Trophoblast cell (in vitro differentiated cells and primary cell): ENCODE measurements at regions not wholly inside any gene's neighbourhood (a gene's known extent, or its start where the extent isn't known, plus 50 kb on each side); places are given as distances from the start of the nearest gene placed in this dataset.

ENCODE experiments used
- DNase-seq, 2 donors: peaks; one replicate each; pipeline ENCODE4 v3.0.0-alpha.2; 2016
- H2AFZ ChIP-seq: 2 replicates; pipeline ENCODE4 v1.6.1; 2013; ENCODE audit warnings: low read length, moderate library complexity, mild to moderate bottlenecking; ENCODE audit not compliant: insufficient read depth, poor library complexity
- H2AK5ac ChIP-seq: 2 replicates; pipeline ENCODE4 v1.6.1; 2013; ENCODE audit warnings: mild to moderate bottlenecking, low read length
- H2BK120ac ChIP-seq: 2 replicates; pipeline ENCODE4 v1.6.1; 2013; ENCODE audit warnings: low read length, mild to moderate bottlenecking, moderate library complexity; ENCODE audit not compliant: insufficient read depth, poor library complexity
- H2BK12ac ChIP-seq: 2 replicates; pipeline ENCODE4 v1.6.1; 2013; ENCODE audit warnings: mild to moderate bottlenecking, low read length, moderate library complexity
- H2BK5ac ChIP-seq: 2 replicates; pipeline ENCODE4 v1.6.1; 2013; ENCODE audit warnings: low read length, low read depth, moderate library complexity, mild to moderate bottlenecking; ENCODE audit not compliant: poor library complexity
- H3K14ac ChIP-seq: 2 replicates; pipeline ENCODE4 v1.6.1; 2013; ENCODE audit warnings: mild to moderate bottlenecking, low read length
- H3K18ac ChIP-seq: 2 replicates; pipeline ENCODE4 v1.6.1; 2013; ENCODE audit warnings: mild to moderate bottlenecking, low read length
- H3K23ac ChIP-seq: 2 replicates; pipeline ENCODE4 v1.6.1; 2013; ENCODE audit warnings: low read length
- H3K27ac ChIP-seq: 2 replicates; pipeline ENCODE4 v1.5.1; 2013; ENCODE audit warnings: low read depth, mild to moderate bottlenecking, inconsistent platforms, low read length, moderate library complexity
- H3K27me3 ChIP-seq: 2 replicates; pipeline ENCODE4 v1.6.1; 2013; ENCODE audit warnings: inconsistent platforms, mild to moderate bottlenecking, low read length, moderate library complexity; ENCODE audit not compliant: insufficient read depth
- H3K36me3 ChIP-seq, 2 experiments: 1 replicate in 1 of 2; 2 replicates in 1 of 2; pipeline ENCODE4 v1.6.1; 2013; ENCODE audit warnings: low read length in 2 of 2, mild to moderate bottlenecking in 2 of 2, moderate library complexity in 1 of 2; ENCODE audit not compliant: insufficient read depth in 2 of 2, control insufficient read depth in 1 of 2
- H3K4ac ChIP-seq: 2 replicates; pipeline ENCODE4 v1.6.1; 2013; ENCODE audit warnings: low read depth, mild to moderate bottlenecking, low read length, moderate library complexity
- H3K4me1 ChIP-seq, 2 experiments: 1 replicate in 1 of 2; 2 replicates in 1 of 2; pipeline ENCODE4 v1.6.1; 2013; ENCODE audit warnings: low read length in 2 of 2, mild to moderate bottlenecking in 2 of 2, moderate library complexity in 1 of 2; ENCODE audit not compliant: insufficient read depth in 2 of 2, control insufficient read depth in 1 of 2
- H3K4me2 ChIP-seq: 2 replicates; pipeline ENCODE4 v1.6.1; 2013; ENCODE audit warnings: inconsistent platforms, mild to moderate bottlenecking, low read length, moderate library complexity
- H3K4me3 ChIP-seq: 2 replicates; pipeline ENCODE4 v1.5.1; 2013; ENCODE audit warnings: mild to moderate bottlenecking, low read depth, low read length, inconsistent platforms
- H3K79me1 ChIP-seq: one replicate; pipeline ENCODE4 v1.6.1; 2013; ENCODE audit warnings: low read length
- H3K79me2 ChIP-seq: 2 replicates; pipeline ENCODE4 v1.6.1; 2013; ENCODE audit warnings: low read length, mild to moderate bottlenecking; ENCODE audit not compliant: control insufficient read depth, insufficient read depth, poor library complexity
- H3K9ac ChIP-seq: 2 replicates; pipeline ENCODE4 v1.6.1; 2013; ENCODE audit warnings: mild to moderate bottlenecking, low read length
- H3K9me3 ChIP-seq: 2 replicates; pipeline ENCODE4 v1.6.1; 2013; ENCODE audit warnings: low read depth, mild to moderate bottlenecking, control low read depth, inconsistent platforms, low read length; ENCODE audit not compliant: insufficient read depth
- H4K12ac ChIP-seq: 2 replicates; pipeline ENCODE4 v1.6.1; 2013; ENCODE audit warnings: low read depth, mild to moderate bottlenecking, low read length, moderate library complexity
- H4K8ac ChIP-seq: 2 replicates; pipeline ENCODE4 v1.6.1; 2013; ENCODE audit warnings: low read depth, mild to moderate bottlenecking, low read length, moderate library complexity
- H4K91ac ChIP-seq: one replicate; pipeline ENCODE4 v1.6.1; 2013; ENCODE audit warnings: low read depth, mild to moderate bottlenecking, low read length, moderate library complexity
- WGBS: extraction: QIAGEN DNeasy Blood & Tissue Kit; methylation state at CpG from one replicate; pipeline ENCODE4 v1.1.7; 2013; ENCODE audit warnings: missing lambda C conversion rate; ENCODE audit not compliant: insufficient read length, insufficient coverage; ENCODE audit errors: extremely low coverage; 5-methylcytosine and 5-hydroxymethylcytosine counted together

- Histone ChIP-seq H3K4ac (no peak overlapping the region), H4K91ac (no peak overlapping the region), H3K4me3 (no peak overlapping the region), H3K18ac (no peak overlapping the region), H3K14ac (no peak overlapping the region), H2AK5ac (no peak overlapping the region), H3K4me2 (no peak overlapping the region), H3K23ac (no peak overlapping the region), H2AFZ (no peak overlapping the region), H3K9ac (no peak overlapping the region), H3K36me3 (no peaks in the 10 kb centered on the region), H3K27ac (no peak overlapping the region), H3K79me2 (no peaks in the 10 kb centered on the region), H3K4me1 (peaks cover 4 to 5% of the 10 kb centered on the region in 2 experiments), H4K12ac (no peak overlapping the region), H3K9me3 (no peaks in the 10 kb centered on the region), H3K79me1 (no peaks in the 10 kb centered on the region), H3K27me3 (no peaks in the 10 kb centered on the region), H2BK120ac (no peak overlapping the region), H4K8ac (no peak overlapping the region), H2BK5ac (no peak overlapping the region), H2BK12ac (no peak overlapping the region)
- DNase-seq = no peak
- no CpG with 5 or more reads among the region's 2 CpGs for WGBS
These were observed 447.9 kb downstream of the XIRP2 start for GRCh38 chr2:167336213-167336612.

GRCh38 chr2:167335541-167335992 is 447.3 kb downstream of the XIRP2 start:
- Histone ChIP-seq H3K79me2 (no peaks in the 10 kb centered on the region), H2AK5ac (no peak overlapping the region), H4K91ac (no peak overlapping the region), H3K4me2 (no peak overlapping the region), H4K8ac (no peak overlapping the region), H3K18ac (no peak overlapping the region), H3K79me1 (no peaks in the 10 kb centered on the region), H2AFZ (no peak overlapping the region), H3K4me3 (no peak overlapping the region), H3K23ac (no peak overlapping the region), H2BK120ac (no peak overlapping the region), H3K9ac (no peak overlapping the region), H3K14ac (no peak overlapping the region), H3K4me1 (peaks cover 4 to 5% of the 10 kb centered on the region in 2 experiments), H2BK12ac (no peak overlapping the region), H4K12ac (no peak overlapping the region), H3K27ac (no peak overlapping the region), H2BK5ac (no peak overlapping the region), H3K36me3 (no peaks in the 10 kb centered on the region), H3K4ac (no peak overlapping the region), H3K9me3 (no peaks in the 10 kb centered on the region), H3K27me3 (no peaks in the 10 kb centered on the region)
- DNase-seq = peak in 1 of 2 donors; percentile 21
- WGBS = no CpG with 5 or more reads among the region's 2 CpGs

GRCh38 chr2:167334146-167334742 is 446.0 kb downstream of the XIRP2 start:
- Histone ChIP-seq H2BK5ac (no peak overlapping the region), H3K9me3 (no peaks in the 10 kb centered on the region), H4K8ac (no peak overlapping the region), H3K79me1 (no peaks in the 10 kb centered on the region), H3K4me3 (no peak overlapping the region), H2BK12ac (no peak overlapping the region), H4K12ac (no peak overlapping the region), H3K9ac (no peak overlapping the region), H3K18ac (no peak overlapping the region), H3K36me3 (no peaks in the 10 kb centered on the region), H3K4me1 (peaks cover 4 to 5% of the 10 kb centered on the region in 2 experiments), H3K23ac (no peak overlapping the region), H4K91ac (no peak overlapping the region), H3K79me2 (no peaks in the 10 kb centered on the region), H2AFZ (no peak overlapping the region), H3K4me2 (no peak overlapping the region), H2AK5ac (no peak overlapping the region), H3K27ac (no peak overlapping the region), H3K4ac (no peak overlapping the region), H3K27me3 (no peaks in the 10 kb centered on the region), H2BK120ac (no peak overlapping the region), H3K14ac (no peak overlapping the region)
- no peak for DNase-seq
- no CpG with 5 or more reads among the region's 1 CpG for WGBS

GRCh38 chr2:167333245-167333644 is 445.0 kb downstream of the XIRP2 start:
- no peak overlapping the region for H3K14ac ChIP-seq
- H3K27me3 ChIP-seq = no peaks in the 10 kb centered on the region
- no peak overlapping the region for H3K9ac ChIP-seq
- no peak for DNase-seq
- H3K9me3 ChIP-seq = no peaks in the 10 kb centered on the region
- H3K18ac ChIP-seq = no peak overlapping the region
- H2AK5ac ChIP-seq = no peak overlapping the region
- H2BK12ac ChIP-seq = no peak overlapping the region
- no CpG with 5 or more reads among the region's 3 CpGs for WGBS
- H2AFZ ChIP-seq = no peak overlapping the region
- H3K79me1 ChIP-seq = no peaks in the 10 kb centered on the region
- H3K23ac ChIP-seq = no peak overlapping the region
- H2BK120ac ChIP-seq = no peak overlapping the region
- H4K8ac ChIP-seq = no peak overlapping the region
- no peak overlapping the region for H4K12ac ChIP-seq
- H3K79me2 ChIP-seq = no peaks in the 10 kb centered on the region
- H2BK5ac ChIP-seq = no peak overlapping the region
- H3K27ac ChIP-seq = no peak overlapping the region
- H4K91ac ChIP-seq = no peak overlapping the region
- H3K36me3 ChIP-seq = no peaks in the 10 kb centered on the region
- H3K4me2 ChIP-seq = no peak overlapping the region
- no peak overlapping the region for H3K4me3 ChIP-seq
- H3K4ac ChIP-seq = no peak overlapping the region
- H3K4me1 ChIP-seq = peaks cover 4 to 5% of the 10 kb centered on the region in 2 experiments
